Lower leg skin (tissue), 4 donors: ENCODE measurements at regions not wholly inside any gene's neighbourhood (a gene's known extent, or its start where the extent isn't known, plus 50 kb on each side); places are given as distances from the start of the nearest gene placed in this dataset.

ENCODE experiments used
- DNase-seq, 2 donors: peaks; one replicate each; pipeline ENCODE4 v3.0.0-alpha.2; 2019; ENCODE audit warnings: low spot score in 2 of 2
- H3K4me3 ChIP-seq: fragments of 200-600 bp; sonication (generic); 2 replicates; pipeline ENCODE4 v1.5.1; 2017; ENCODE audit warnings: mild to moderate bottlenecking, low read depth; ENCODE audit not compliant: poor library complexity, severe bottlenecking
- CTCF ChIP-seq, 3 donors: fragments of 450-650 bp; IDR thresholded peaks; one replicate each; pipeline ENCODE4 v1.5.1; 2016; ENCODE audit warnings: antibody characterized with exemption in 3 of 3, mild to moderate bottlenecking in 3 of 3, moderate library complexity in 2 of 3
- POLR2A ChIP-seq, 2 donors: fragments of 450-650 bp; IDR thresholded peaks; one replicate each; pipeline ENCODE4 v1.6.1; 2016 to 2017; ENCODE audit warnings: antibody characterized with exemption in 2 of 2, mild to moderate bottlenecking in 1 of 2, moderate library complexity in 1 of 2
- WGBS, 2 donors: methylation state at CpG; one replicate each; pipeline ENCODE4 v1.1.5; 2018; 5-methylcytosine and 5-hydroxymethylcytosine counted together
- intact Hi-C: fragments of 100-400 bp; cut with DNase I; formaldehyde crosslinking; loops from one replicate; pipeline ENCODE4 v1.15.0; 2023; ENCODE audit warnings: low total_unique reads

GRCh38 chr7:417625-417889 lies 102.1 kb downstream of the PDGFA start:
- H3K4me3 ChIP-seq: no peak overlapping the region
- TF ChIP-seq POLR2A (IDR thresholded peaks at IDR 0.05) (no peak), CTCF (IDR thresholded peaks at IDR 0.05) (no peak)
- intact Hi-C loops: no loop called here
- WGBS, 2 donors: 94 to 97% methylated on average over 5 of the region's 5 CpGs
- peak in 1 of 2 donors; percentile 65 for DNase-seq

- DNase-seq: no peak
- intact Hi-C loops: no loop called here
- TF ChIP-seq CTCF (IDR thresholded peaks at IDR 0.05): no peak
- no peak for TF ChIP-seq POLR2A (IDR thresholded peaks at IDR 0.05)
- no peak overlapping the region for H3K4me3 ChIP-seq
- 94 to 95% methylated on average over 7 of the region's 7 CpGs for WGBS, 2 donors
Measured at GRCh38 chr7:417973-418601, 101.6 kb downstream of the PDGFA start.

GRCh38 chr7:418636-419280 lies 100.9 kb downstream of the PDGFA start:
- no peak overlapping the region for H3K4me3 ChIP-seq
- TF ChIP-seq CTCF (IDR thresholded peaks at IDR 0.05) (no peak), POLR2A (IDR thresholded peaks at IDR 0.05) (no peak)
- no peak for DNase-seq
- intact Hi-C loops: no loop called here
- 72 to 85% methylated on average over 11 of the region's 11 CpGs for WGBS, 2 donors

- WGBS, 2 donors: 90 to 92% methylated on average over 11 to 16 of the region's 20 CpGs
- no peak for TF ChIP-seq CTCF (IDR thresholded peaks at IDR 0.05)
- TF ChIP-seq POLR2A (IDR thresholded peaks at IDR 0.05): no peak
- intact Hi-C loops: no loop called here
Measured at GRCh38 chr7:420142-421093, 99.2 kb downstream of the PDGFA start.

GRCh38 chr7:421136-421991 lies 98.3 kb downstream of the PDGFA start:
- intact Hi-C loops: no loop called here
- H3K4me3 ChIP-seq: no peak overlapping the region
- no peak for DNase-seq
- 52 to 64% methylated on average over 45 to 57 of the region's 57 CpGs for WGBS, 2 donors
- TF ChIP-seq CTCF (IDR thresholded peaks at IDR 0.05) (no peak), POLR2A (IDR thresholded peaks at IDR 0.05) (no peak)

More at GRCh38 chr7:420142-421093, 99.2 kb downstream of the PDGFA start:
- no peak overlapping the region for H3K4me3 ChIP-seq
- no peak for DNase-seq
